ENCODE measurements at regions not wholly inside any gene's neighbourhood (a gene's known extent, or its start where the extent isn't known, plus 50 kb on each side); places are given as distances from the start of the nearest gene placed in this dataset.

DNA sequence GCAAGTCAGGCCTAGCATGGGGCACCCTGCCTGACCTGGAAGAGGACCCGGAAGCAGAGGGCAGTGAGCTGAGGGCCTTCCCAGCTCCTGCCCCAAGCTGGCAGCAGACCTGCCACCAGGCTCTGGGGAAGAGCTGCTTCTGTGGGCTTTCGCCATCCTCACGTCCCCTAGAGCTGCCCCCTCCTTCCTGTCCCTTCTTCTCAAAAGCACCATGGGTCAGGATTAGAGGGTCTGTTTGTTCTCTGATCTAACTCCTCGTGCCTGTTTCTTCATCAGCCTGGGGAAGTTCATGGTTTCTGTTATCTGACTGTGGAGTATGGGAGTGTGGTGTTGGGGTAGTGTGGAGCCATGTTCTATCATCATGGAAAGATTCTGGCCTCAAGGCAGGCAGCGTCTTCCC is 58.4 kb upstream of the POLG start:
- no peaks in the 10 kb centered on the region for H3K4me1 ChIP-seq
- H3K27ac ChIP-seq: no peak overlapping the region
- no peaks in the 10 kb centered on the region for H3K36me3 ChIP-seq
- no peaks in the 10 kb centered on the region for H3K9me3 ChIP-seq
- intact Hi-C loops (cut with DNase I; ENCODE audit: low total_unique reads): no loop called here
- no peak overlapping the region for H3K4me3 ChIP-seq
- TF ChIP-seq, protein P1, sequence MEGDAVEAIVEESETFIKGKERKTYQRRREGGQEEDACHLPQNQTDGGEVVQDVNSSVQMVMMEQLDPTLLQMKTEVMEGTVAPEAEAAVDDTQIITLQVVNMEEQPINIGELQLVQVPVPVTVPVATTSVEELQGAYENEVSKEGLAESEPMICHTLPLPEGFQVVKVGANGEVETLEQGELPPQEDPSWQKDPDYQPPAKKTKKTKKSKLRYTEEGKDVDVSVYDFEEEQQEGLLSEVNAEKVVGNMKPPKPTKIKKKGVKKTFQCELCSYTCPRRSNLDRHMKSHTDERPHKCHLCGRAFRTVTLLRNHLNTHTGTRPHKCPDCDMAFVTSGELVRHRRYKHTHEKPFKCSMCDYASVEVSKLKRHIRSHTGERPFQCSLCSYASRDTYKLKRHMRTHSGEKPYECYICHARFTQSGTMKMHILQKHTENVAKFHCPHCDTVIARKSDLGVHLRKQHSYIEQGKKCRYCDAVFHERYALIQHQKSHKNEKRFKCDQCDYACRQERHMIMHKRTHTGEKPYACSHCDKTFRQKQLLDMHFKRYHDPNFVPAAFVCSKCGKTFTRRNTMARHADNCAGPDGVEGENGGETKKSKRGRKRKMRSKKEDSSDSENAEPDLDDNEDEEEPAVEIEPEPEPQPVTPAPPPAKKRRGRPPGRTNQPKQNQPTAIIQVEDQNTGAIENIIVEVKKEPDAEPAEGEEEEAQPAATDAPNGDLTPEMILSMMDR (IDR thresholded peaks at IDR 0.05): no peak
- peaks cover 0 to 88% of the 10 kb centered on the region in 2 donors for H3K27me3 ChIP-seq
- DNase-seq: no peak

DNA sequence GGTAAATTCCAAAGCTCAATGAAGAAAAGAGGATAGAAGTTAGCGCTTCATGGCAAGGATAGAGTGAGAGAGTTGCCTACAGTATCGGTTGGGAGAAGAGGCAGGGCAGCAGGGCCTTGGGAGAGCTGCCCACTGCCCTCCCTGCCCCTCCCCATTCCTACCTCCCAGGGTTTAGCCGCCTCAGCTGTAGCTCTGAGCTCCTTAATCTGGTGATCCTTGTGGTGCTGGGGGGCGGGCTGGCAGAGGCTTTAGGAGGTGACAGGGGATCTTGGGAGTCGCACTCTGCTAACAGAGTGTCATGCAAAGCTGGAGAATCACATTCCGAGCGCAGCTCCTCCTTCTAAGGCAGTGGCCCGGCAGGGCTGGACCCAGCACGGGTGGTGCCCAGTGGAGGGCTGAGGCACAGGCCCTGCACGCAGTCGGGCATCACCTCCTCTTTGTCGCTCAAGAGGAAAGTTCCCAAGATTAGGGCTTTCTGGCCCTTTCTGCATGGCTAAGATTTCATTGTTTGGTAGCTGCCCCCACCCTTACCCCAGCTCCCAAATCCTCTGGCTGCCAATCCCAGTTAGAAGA is 57.1 kb upstream of the POLG start:
- DNase-seq: no peak
- intact Hi-C loops (cut with DNase I; ENCODE audit: low total_unique reads): no loop called here
- no peaks in the 10 kb centered on the region for H3K9me3 ChIP-seq
- H3K4me1 ChIP-seq: no peaks in the 10 kb centered on the region
- TF ChIP-seq, protein P1 (IDR thresholded peaks at IDR 0.05): no peak
- no peak overlapping the region for H3K4me3 ChIP-seq
- H3K27ac ChIP-seq: no peak overlapping the region
- H3K36me3 ChIP-seq: no peaks in the 10 kb centered on the region
- H3K27me3 ChIP-seq: peaks cover 0 to 75% of the 10 kb centered on the region in 2 donors

DNA sequence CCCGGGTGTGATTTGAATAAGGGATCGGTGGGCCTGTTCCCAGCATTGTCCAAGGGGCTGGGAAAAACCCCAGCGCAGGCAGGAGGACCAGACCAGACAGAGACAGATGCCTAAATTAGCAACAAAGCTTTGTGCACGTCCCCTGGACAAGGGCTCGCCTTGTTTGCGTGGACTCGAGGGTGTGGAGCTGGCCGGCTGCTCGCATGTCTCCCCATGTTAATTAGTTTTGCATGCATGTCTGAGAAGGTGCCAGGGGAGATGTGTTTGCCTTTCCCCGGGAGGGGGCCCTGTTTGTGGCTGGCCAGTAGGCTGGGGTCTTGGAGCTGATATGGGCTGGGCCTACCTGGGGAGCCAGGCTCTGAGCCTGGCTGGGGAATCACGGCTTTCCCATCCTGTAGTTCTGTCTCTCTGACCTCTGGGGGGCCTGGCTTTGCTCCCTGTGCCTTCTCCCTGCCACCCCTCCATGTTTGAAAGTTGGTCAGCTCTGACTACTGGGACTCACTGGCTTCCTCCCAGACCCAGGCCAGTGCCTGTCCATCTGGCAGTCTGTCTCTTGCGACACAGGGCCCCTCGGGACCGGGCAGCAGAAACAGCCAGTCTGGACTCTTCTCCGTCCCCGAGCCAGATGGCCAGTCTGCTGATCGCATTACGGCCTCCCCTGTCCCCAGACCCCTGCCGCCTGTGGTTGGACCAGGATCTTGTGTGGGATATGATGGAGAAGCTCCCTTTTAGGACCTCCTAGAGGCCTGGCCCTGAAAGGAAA is 55.4 kb upstream of the POLG start:
- Histone ChIP-seq H3K4me1 (no peaks in the 10 kb centered on the region), H3K4me3 (no peak overlapping the region), H3K27ac (no peak overlapping the region), H3K27me3 (peaks cover 0 to 62% of the 10 kb centered on the region in 2 donors), H3K36me3 (no peaks in the 10 kb centered on the region), H3K9me3 (no peaks in the 10 kb centered on the region)
- DNase-seq: no peak
- TF ChIP-seq, protein P1 (IDR thresholded peaks at IDR 0.05): no peak
- intact Hi-C loops (cut with DNase I; ENCODE audit: low total_unique reads): no loop called here

DNA sequence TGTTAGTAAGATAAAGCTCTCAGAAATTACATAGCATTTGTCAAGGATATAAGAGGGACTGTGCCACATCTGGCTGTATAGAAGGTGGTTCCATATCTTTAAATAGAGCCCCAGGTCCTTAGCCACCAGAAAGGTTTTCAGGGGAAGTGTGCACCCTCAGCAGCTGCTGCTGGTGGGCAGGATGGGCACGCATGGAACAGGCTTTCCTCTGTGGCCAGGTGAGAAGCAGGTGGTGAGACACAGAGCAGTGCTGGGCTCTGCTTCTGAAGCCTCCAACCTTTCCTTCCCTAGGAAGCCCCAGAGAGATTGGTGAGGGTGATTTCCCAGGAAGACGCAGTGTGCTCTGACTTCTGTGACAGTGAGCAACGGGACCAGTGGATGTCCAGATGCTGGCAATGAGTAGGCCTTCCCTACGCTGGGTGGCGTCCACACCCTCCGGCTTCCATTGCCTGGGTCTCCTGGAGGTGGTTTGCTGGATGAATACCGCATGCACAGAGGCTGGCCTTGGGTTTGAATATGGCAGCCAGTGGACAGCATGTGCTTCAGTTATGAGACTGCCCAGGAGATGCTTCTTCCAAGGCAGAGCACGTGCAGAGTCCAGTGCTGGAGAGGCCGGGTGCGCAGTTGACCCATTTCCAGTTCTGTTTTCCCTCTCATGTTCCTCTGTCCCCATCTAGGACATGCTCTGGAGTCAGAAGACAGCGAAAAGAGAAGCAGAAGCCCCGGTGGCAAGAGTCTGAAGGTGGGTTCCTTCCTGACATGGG is 52.7 kb upstream of the POLG start:
- Histone ChIP-seq H3K27me3 (peaks cover 0 to 61% of the 10 kb centered on the region in 2 donors), H3K4me3 (no peak overlapping the region), H3K36me3 (no peaks in the 10 kb centered on the region), H3K27ac (no peak overlapping the region), H3K4me1 (no peaks in the 10 kb centered on the region), H3K9me3 (no peaks in the 10 kb centered on the region)
- intact Hi-C loops (cut with DNase I; ENCODE audit: low total_unique reads): no loop called here
- TF ChIP-seq, protein P1 (IDR thresholded peaks at IDR 0.05): no peak
- no peak for DNase-seq

DNA sequence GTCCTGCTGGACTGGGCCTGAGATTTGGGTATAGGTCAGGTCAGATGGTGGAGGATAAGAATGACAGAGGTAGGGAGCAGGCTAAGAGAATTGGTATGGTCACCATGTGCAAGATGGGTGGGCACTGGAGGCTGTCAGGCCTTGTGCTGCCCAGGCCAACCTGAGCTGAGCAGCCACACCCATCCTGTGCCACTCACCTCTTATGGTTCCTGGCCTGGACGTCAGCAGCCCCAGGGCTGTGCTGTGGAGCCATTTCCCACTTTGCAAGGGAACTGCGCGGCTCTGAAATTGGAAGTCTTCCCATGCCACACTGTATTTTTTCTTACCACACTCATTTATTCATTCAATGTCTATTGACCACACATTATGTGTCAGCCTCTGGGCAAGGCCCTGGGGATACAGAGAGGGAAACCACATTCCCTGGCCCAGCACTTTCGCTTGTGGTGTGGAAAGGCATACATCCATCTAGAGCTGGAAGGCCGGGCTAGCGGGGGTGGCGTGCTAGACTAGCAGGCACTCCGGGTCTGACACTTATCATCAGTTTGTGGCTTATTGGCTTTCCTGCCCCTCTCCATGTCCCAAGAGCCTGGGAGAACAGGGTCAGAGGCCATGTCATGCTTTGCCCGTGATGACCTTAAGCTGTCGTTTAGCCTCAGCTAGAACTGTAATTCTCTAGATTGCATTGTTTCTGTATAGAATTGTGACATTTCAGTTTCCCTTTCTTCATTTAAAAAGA is 51.1 kb upstream of the POLG start:
- H3K27ac ChIP-seq: no peak overlapping the region
- H3K27me3 ChIP-seq: peaks cover 0 to 59% of the 10 kb centered on the region in 2 donors
- H3K4me1 ChIP-seq: no peaks in the 10 kb centered on the region
- no peaks in the 10 kb centered on the region for H3K36me3 ChIP-seq
- no peaks in the 10 kb centered on the region for H3K9me3 ChIP-seq
- H3K4me3 ChIP-seq: no peak overlapping the region
- TF ChIP-seq, protein P1 (IDR thresholded peaks at IDR 0.05): no peak
- intact Hi-C loops (cut with DNase I; ENCODE audit: low total_unique reads): no loop called here
- no peak for DNase-seq

Data from tibial artery (tissue), 4 donors.